IPS-20b (cell line): ENCODE measurements at regions not wholly inside any gene's neighbourhood (a gene's known extent, or its start where the extent isn't known, plus 50 kb on each side); places are given as distances from the start of the nearest gene placed in this dataset.

ENCODE experiments used
- H3K27ac ChIP-seq: one replicate; pipeline ENCODE4 v1.5.1; 2013; ENCODE audit warnings: low read length
- H3K27me3 ChIP-seq: 2 replicates; pipeline ENCODE4 v1.6.1; 2013; ENCODE audit warnings: mild to moderate bottlenecking, low read length, inconsistent platforms; ENCODE audit not compliant: insufficient read depth
- H3K36me3 ChIP-seq: 2 replicates; pipeline ENCODE4 v1.6.1; 2013; ENCODE audit warnings: low read depth, mild to moderate bottlenecking, inconsistent platforms, low read length, moderate library complexity; ENCODE audit not compliant: insufficient read depth
- H3K4me1 ChIP-seq: 2 replicates; pipeline ENCODE4 v1.6.1; 2013; ENCODE audit warnings: mild to moderate bottlenecking, control low read depth, inconsistent platforms, low read length, moderate library complexity; ENCODE audit not compliant: insufficient read depth
- H3K4me3 ChIP-seq: 2 replicates; pipeline ENCODE4 v1.5.1; 2013; ENCODE audit warnings: mild to moderate bottlenecking, low read length, inconsistent platforms
- H3K9ac ChIP-seq: 2 replicates; pipeline ENCODE4 v1.6.1; 2013; ENCODE audit warnings: low read depth, mild to moderate bottlenecking, inconsistent platforms, low read length, moderate library complexity
- H3K9me3 ChIP-seq: 2 replicates; pipeline ENCODE4 v1.6.1; 2013; ENCODE audit warnings: mild to moderate bottlenecking, low read depth, low read length, inconsistent platforms; ENCODE audit not compliant: insufficient read depth

DNA sequence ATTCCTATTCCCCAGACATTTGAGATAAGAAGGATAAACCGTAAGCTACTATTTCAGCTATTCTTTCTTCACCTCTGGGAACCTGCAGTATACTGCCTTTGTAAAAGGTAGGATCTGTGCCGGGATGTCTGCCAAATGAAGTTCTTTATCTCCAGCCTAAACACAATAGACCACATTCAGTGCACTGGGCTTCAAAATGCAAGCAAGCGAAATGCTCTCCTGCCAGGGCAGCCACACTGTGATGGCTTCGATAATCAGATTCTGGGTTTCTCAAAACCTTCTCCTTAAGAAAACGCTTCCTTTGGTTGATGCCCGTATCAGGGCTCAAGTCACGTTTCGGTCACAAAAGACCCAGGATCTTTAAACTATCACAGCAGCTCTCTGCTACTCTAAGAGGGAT, 299.5 kb upstream of the B3GAT1 start:
- Histone ChIP-seq H3K27ac (no peak overlapping the region), H3K9me3 (no peaks in the 10 kb centered on the region), H3K27me3 (peaks cover 9% of the 10 kb centered on the region; the same call in 1 of the 2 replicates), H3K9ac (no peak overlapping the region), H3K4me1 (peaks cover 5% of the 10 kb centered on the region; the same call in 1 of the 2 replicates), H3K4me3 (no peak overlapping the region), H3K36me3 (no peaks in the 10 kb centered on the region)

DNA sequence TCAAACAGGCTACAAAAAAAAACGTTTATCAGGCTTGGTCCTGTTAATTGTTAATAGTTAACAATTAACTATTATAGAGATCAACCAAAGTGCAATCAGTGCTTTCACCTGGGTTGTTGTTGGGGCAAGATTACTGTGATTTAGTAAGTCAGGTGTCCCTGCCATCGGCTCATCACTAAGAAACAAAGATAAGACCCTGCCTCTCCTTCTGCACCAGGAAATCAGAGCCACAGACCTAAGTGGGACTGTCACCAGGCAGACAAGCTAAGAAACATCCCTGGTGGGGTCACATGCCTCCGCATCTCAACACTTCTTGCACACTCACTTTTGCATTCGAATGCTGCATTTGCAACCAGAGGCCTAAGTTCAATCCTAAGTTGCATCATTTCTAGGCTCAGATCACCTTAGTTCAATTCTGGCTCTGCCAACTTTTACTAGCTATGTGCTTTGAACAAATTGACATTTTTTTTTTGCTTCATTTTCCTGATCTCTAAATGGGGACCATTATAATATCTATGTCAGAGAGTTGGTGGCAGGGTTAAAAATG, 298.9 kb upstream of the B3GAT1 start:
- H3K4me1 ChIP-seq = peaks cover 5% of the 10 kb centered on the region; the same call in 1 of the 2 replicates
- H3K27ac ChIP-seq = no peak overlapping the region
- H3K9me3 ChIP-seq = no peaks in the 10 kb centered on the region
- no peaks in the 10 kb centered on the region for H3K36me3 ChIP-seq
- H3K27me3 ChIP-seq = peaks cover 5% of the 10 kb centered on the region; the same call in 1 of the 2 replicates
- no peak overlapping the region for H3K9ac ChIP-seq
- no peak overlapping the region for H3K4me3 ChIP-seq

DNA sequence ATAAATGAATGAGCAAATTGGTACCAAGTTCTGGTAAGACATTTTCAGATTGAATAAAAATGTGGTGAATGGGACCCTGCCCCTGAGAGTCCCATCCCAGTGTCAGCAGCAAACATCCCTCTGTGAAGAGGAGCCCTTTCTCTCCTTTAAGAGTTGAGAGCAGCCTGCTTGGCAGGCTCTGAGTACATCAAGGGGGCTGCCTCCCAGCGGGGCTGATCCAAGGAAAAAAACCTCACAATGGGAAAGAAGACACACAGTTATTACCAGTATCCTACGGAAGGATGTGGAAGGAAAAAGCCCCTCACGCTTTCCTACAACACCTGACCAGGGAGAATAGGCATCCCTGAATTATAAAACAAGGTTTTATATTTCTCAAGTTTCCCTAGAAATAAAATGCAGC, 293.8 kb upstream of the B3GAT1 start:
- H3K27ac ChIP-seq = no peak overlapping the region
- H3K4me1 ChIP-seq = 0 out of 2 replicates have a peak, but pooled peaks cover under 1% of the 10 kb centered on the region
- no peaks in the 10 kb centered on the region for H3K9me3 ChIP-seq
- H3K27me3 ChIP-seq = no peaks in the 10 kb centered on the region; the same call in 1 of the 2 replicates
- no peak overlapping the region for H3K4me3 ChIP-seq
- no peaks in the 10 kb centered on the region for H3K36me3 ChIP-seq
- no peak overlapping the region for H3K9ac ChIP-seq

DNA sequence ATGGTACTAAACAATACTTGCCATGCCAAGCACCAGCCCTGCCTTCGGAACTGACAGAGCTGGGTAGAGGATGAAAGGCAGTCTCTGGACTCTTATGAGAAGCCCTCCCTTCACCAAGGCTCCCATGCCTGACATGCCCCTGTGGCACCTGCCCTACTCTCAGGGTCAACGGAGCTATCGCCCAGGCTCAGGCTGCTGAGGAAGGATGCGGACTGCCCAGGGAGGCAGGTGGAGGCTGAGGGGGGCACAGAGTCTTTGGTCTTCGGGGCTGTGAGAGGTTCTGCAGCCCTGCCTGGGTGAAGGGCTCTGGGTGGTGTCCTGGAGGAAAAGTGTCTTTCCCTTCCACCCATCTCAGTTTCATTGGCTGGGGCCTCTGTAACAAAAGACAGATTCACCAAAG, 290.8 kb upstream of the B3GAT1 start:
- no peaks in the 10 kb centered on the region for H3K36me3 ChIP-seq
- H3K9me3 ChIP-seq = no peaks in the 10 kb centered on the region
- H3K27me3 ChIP-seq = no peaks in the 10 kb centered on the region; the same call in 1 of the 2 replicates
- H3K4me1 ChIP-seq = no peaks in the 10 kb centered on the region
- H3K9ac ChIP-seq = no peak overlapping the region
- H3K4me3 ChIP-seq = no peak overlapping the region
- no peak overlapping the region for H3K27ac ChIP-seq

DNA sequence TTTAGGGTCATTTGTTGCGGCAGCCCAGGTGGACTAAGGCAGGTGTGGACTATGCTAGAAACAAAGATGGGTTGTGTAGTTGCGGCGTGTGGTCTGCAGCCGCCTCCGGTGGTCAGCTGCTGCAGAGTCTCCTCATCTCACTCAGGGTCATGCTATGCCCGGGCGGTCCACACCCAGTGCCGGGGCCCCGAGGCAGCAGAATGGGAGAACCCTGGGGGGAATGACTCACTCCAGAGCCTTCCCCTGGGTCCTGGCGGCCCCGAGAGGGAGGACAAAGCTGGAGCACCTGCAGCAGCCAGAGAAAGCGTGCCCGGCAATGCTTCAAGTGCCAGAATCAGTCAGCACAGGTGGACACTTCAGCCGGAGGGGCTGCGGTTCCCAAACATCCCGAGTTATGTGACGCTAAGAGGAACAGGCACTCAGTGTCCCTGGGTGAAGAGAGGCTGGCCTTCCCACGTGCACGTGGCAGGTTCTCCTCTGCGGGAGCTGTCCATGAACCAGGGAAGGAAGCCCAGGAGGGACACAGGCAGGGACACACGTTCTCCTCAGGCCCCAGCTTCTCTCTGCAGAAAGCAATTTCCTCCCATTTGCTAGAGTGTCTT, 289.6 kb upstream of the B3GAT1 start:
- Histone ChIP-seq H3K4me1 (no peaks in the 10 kb centered on the region), H3K9me3 (no peaks in the 10 kb centered on the region), H3K27ac (no peak overlapping the region), H3K27me3 (no peaks in the 10 kb centered on the region), H3K36me3 (no peaks in the 10 kb centered on the region), H3K9ac (no peak overlapping the region), H3K4me3 (no peak overlapping the region)

DNA sequence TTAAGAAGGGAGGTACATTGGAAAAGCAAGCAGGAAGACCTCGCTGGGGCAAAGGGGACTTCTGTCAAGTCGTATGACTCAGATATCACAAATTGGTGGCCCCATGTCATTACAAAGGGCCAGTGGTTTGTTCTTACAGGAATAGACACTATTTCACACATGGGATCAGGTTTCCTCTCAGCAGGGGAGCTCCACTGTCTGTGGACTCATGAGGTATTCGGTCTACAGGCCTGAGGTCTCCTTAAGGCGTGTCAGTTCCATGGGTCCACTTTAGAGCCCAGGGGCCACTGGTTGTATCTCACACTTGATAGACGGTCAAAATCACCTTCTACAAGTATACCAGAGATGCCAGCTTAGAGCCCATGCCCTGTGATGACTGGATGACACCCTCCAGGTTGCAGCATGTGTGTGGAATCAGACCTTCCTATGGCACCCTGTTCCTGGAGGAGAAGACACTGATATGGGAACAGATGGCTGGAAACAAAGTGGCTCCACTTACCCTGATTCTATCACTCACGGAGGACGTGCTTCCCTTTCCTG, 288.1 kb upstream of the B3GAT1 start:
- H3K36me3 ChIP-seq = no peaks in the 10 kb centered on the region
- H3K4me1 ChIP-seq = no peaks in the 10 kb centered on the region
- no peaks in the 10 kb centered on the region; the same call in 1 of the 2 replicates for H3K27me3 ChIP-seq
- no peak overlapping the region for H3K9ac ChIP-seq
- H3K4me3 ChIP-seq = no peak overlapping the region
- no peak overlapping the region for H3K27ac ChIP-seq
- H3K9me3 ChIP-seq = no peaks in the 10 kb centered on the region; the same call in 1 of the 2 replicates

DNA sequence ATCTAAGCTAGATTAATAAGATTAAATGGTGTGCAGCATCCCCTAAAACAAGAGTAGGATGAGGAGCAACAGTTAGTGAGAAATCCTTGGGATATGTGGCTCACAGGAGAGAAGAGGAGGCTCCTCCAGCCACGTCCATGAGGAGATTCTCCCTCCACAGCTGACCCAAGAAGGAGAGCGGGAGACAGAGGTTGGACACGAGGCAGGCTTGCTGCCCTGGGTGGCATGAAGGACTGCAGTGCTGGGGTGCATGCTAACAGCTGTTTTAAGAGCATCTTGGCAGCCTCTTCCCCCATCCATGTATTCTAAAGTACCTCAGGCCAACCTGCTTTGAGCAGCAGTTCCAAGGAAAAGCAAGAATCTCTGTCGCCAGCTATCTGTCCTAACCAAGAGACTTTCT, 284.4 kb upstream of the B3GAT1 start:
- Histone ChIP-seq H3K4me1 (no peaks in the 10 kb centered on the region), H3K4me3 (no peak overlapping the region), H3K9ac (no peak overlapping the region), H3K27ac (no peak overlapping the region), H3K36me3 (no peaks in the 10 kb centered on the region), H3K9me3 (no peaks in the 10 kb centered on the region; the same call in 1 of the 2 replicates), H3K27me3 (no peaks in the 10 kb centered on the region; the same call in 1 of the 2 replicates)

DNA sequence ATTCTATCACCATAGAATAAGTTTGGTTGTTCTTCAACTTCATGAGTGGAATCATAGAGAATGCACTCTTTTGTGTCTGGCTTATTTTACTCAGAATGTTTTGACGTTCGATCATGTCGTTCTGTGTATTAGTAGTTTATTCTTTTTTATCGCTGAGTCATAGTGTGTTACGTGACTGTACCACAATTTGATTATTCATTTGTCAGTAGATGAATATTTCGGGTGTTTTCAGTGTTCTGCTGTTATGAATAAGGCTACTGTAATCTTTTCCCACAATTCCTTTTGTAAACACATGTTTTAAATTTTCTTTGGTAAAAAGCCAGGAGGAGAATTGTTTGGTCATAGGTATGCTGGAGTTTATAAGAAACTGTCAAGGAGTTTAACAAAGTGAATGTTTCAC, 279.9 kb upstream of the B3GAT1 start:
- no peak overlapping the region for H3K9ac ChIP-seq
- no peaks in the 10 kb centered on the region for H3K36me3 ChIP-seq
- no peak overlapping the region for H3K27ac ChIP-seq
- H3K27me3 ChIP-seq = no peaks in the 10 kb centered on the region; the same call in 1 of the 2 replicates
- no peaks in the 10 kb centered on the region for H3K4me1 ChIP-seq
- H3K4me3 ChIP-seq = no peak overlapping the region
- no peaks in the 10 kb centered on the region; the same call in 1 of the 2 replicates for H3K9me3 ChIP-seq

DNA sequence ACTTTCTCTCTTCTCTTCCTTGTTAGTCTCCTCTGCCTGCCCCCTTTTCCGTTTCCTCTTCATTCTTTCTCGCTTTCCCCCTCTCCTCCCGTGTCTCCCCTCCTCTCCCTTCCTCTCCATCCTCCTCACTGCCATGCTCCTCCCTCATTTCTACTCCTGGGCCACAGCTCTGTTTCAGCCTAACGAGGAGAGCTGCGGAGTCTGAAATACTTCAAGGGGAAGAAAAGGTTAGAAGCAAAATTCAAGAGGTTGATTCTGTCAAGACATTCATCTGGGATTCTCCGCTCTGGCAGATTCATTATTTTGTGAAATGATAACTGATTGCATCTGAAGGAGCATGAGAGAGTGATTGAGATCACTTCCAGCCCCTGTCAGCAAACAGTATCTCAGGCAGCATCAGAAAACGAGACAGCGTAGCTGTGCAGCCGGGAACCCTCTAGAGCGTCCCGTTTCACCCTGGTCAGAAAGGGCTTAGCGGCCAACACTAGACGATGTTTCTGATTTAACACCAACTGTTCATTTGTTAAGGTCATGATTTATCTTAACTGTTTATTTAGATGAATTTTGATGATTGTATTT, 279.3 kb upstream of the B3GAT1 start:
- Histone ChIP-seq H3K4me1 (no peaks in the 10 kb centered on the region), H3K9ac (no peak overlapping the region), H3K9me3 (no peaks in the 10 kb centered on the region; the same call in 1 of the 2 replicates), H3K27ac (no peak overlapping the region), H3K4me3 (no peak overlapping the region), H3K36me3 (no peaks in the 10 kb centered on the region), H3K27me3 (no peaks in the 10 kb centered on the region; the same call in 1 of the 2 replicates)

DNA sequence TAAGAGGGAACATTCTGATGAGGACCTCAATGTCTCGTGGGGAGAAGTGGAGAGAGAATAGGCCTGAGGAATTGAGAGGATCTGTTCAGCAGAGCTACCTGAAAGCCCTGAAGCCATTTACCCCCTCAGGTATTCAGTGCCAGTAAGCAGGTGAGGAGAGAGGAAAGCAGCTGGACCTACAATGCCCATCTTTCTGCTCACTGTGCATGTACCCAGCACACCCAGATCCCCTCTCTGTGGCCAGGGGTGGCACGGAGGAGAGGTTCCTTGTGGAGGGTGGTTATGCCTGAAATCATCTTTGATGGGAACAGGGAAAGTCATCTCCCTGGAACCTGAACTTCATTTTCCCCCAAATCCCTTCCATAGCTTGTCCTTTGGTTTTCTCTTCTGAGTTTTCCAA, 277.8 kb upstream of the B3GAT1 start:
- Histone ChIP-seq H3K4me1 (peaks cover 10% of the 10 kb centered on the region; the same call in 1 of the 2 replicates), H3K27me3 (no peaks in the 10 kb centered on the region), H3K36me3 (no peaks in the 10 kb centered on the region), H3K27ac (no peak overlapping the region), H3K9me3 (no peaks in the 10 kb centered on the region), H3K4me3 (no peak overlapping the region), H3K9ac (no peak overlapping the region)

DNA sequence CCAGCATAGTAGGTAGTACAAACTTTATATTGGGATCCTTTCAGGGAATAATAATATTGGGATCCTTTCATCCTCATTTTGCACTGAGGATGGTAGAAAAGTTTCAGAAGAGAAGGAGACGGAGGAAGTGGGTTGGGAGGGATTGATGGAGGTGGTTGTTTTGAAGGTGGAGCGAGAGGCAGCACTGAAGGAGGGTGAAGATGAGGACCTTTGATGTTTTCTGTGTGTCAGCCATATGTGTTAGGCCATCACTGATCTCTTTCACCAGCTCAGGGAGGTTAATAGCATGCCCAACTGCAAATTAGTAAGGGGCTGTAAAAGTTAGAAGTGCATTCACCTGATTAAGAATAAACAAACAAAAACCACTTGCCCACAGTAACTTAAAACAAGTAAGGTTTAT, 275.5 kb upstream of the B3GAT1 start:
- Histone ChIP-seq H3K4me1 (peaks cover 10% of the 10 kb centered on the region; the same call in 1 of the 2 replicates), H3K4me3 (no peak overlapping the region), H3K9me3 (no peaks in the 10 kb centered on the region), H3K27me3 (no peaks in the 10 kb centered on the region), H3K27ac (no peak overlapping the region), H3K9ac (no peak overlapping the region), H3K36me3 (no peaks in the 10 kb centered on the region)
